Activated CD4-positive, alpha-beta T cell treated with anti-CD3 and anti-CD28 coated beads, Interleukin-2, amount 50 U/mL, for 1 hour (primary cell): ENCODE measurements at regions not wholly inside any gene's neighbourhood (a gene's known extent, or its start where the extent isn't known, plus 50 kb on each side); places are given as distances from the start of the nearest gene placed in this dataset.

Experiments
- DNase-seq: peaks from one replicate; pipeline ENCODE4 v3.0.0-alpha.2; 2020

- no peak for DNase-seq
Observed at GRCh38 chr5:174236070-174236469, 190.6 kb downstream of the NSG2 start.

GRCh38 chr5:174239718-174240117 is 194.2 kb downstream of the NSG2 start:
- DNase-seq, result no peak

DNA sequence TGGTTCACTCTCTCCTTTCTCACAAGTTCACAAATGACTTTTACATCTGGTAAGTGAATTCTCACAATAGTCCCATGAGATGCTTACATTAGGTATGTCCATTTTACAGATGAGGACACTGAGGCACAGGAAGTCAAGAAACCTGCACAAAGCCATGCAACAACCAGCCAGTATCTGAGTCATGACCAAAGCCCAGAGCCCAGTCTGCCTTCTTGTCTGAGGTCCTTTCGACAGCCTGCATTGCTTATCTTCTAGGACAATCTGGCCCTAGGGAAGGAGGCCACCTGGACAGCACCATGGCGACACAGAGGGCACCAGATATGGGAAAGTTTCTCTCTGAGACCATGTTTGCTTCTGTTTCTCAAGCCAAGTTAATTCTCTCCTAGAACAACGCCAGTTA is 197.1 kb downstream of the NSG2 start:
- no peak for DNase-seq

- no peak for DNase-seq
Observed at GRCh38 chr5:174243904-174244303, 198.4 kb downstream of the NSG2 start.

DNA sequence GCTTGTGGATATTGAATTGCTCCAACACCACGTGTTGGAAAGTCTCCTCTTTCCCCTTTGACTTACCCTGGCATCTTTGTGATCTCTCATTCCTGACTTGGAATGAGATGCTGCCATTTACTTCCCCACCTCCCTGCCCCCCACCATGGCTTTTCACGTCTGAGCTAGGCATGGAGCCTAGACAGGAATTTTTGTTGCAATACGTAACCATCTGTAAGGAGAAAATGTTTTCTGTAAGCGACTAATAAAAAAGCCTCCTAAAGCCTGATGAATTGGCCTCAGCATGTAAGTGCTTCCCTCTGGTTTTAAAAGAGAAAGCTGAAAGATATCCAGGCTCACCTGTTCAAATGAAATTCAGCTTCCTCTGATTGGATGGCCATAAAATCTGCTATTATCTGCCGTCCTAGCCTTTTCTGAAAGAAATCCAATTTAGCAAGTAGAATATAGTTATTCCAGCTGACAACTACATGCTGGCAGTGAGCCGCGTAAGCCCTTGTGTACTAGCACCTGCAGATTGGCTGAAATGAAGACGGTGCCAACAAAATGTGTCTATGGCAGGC is 200.1 kb downstream of the NSG2 start:
- no peak for DNase-seq

- DNase-seq, result no peak
Observed at GRCh38 chr5:174246743-174247142, 201.2 kb downstream of the NSG2 start.

- DNase-seq, result no peak
Observed at GRCh38 chr5:174247301-174247700, 201.8 kb downstream of the NSG2 start.

DNA sequence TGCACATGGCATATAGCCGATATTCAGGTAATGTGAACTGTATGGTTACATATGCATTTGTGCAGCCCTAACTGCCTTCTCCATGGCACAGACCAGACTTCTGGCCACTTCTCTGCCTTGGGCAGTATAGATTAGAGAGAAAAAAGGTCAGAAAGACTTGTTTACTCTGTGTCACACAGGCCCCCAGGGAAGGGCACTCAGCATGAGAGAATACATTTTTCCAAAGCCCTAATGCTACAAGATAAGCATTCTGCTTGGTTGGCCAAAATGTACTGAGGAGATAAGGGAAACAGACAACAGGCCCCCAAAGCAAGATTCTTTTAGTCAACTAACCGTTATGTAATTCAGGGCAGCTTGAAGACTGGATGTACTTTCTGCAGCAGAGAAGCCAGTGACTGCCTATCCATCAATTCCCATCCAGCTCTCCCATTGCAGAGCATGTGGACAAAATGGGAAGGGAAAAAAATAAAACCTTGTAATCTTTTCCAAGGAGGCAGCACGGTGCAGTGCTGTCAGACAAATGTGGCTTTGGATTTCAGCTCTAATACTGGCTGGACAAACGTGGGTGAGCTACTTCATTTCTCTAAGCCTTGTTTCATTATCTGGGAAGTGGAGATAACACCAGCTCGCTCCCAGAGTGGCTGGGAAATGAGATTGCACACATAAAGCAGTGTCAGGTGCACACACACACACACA is 205.9 kb downstream of the NSG2 start:
- no peak for DNase-seq

DNA sequence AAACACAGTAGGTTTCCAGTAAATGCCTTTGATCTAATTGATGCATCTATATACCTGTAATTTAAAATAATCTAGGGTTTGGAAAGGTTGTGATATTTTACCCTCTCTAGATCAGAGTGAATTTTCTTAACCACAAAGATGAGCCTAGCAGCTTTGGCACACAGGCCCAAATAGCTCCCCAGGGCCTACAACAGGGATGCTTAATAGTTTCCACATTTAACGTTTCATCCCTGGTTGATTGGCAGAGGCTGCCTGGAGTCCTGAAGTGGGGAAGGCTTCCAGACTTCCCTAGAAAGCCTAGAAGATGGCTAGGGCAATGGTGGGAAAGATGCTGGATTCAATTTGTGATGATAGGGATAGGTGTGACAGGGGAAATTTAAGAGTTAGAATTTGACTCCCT is 206.6 kb downstream of the NSG2 start:
- DNase-seq, result no peak

DNA sequence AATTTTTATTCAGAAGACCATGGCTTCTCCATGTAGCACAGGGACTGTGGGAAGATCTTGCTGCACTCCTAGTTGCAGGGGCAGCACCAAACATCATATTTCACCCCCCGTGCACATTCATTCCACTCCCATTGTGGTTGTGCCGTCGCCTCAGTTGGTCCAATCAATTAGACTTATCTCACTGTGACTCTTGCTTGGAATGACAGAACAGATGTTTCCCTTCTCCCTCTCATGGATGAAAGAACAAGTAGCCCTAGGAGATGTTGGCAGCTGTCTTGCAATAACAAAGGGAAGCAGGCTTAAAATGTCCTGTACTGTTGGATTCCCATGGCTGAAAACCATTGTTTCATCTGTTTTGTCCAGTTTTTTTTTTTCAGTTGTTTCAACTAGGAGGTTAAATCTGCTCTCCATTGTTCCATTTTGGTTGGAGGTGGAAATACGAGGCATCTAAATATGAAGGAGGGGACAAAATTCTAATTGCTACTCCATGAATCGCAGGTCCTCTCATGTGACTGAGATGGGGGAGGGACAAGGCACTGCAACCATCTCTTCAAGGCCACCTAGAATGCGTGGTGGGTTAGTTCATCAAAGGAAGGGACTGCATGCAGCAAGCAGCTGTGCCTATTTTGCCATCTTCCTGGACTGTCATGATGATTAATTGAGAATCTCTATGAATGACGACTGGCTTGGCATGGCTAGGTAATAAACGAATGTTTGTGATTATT is 214.4 kb downstream of the NSG2 start:
- no peak for DNase-seq

DNA sequence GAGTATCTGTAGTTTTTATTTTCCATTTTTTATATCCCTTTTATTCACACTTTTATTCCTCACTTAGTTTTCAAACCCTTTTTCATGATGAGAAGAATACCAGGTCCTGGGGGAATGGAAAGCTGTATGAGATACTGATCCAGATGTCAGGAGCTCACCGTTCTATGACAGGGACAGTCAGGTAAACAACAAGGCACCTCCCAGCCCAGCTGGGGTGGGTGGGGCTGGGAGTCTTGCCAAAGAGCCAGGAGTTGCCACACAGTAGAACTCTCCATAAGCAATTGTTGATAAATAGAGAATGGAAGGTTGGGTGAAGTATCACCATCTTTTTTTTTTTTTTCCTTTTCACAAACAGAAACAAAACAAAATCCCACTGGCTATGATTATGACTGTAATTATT is 225.8 kb downstream of the NSG2 start:
- DNase-seq, result no peak

DNA sequence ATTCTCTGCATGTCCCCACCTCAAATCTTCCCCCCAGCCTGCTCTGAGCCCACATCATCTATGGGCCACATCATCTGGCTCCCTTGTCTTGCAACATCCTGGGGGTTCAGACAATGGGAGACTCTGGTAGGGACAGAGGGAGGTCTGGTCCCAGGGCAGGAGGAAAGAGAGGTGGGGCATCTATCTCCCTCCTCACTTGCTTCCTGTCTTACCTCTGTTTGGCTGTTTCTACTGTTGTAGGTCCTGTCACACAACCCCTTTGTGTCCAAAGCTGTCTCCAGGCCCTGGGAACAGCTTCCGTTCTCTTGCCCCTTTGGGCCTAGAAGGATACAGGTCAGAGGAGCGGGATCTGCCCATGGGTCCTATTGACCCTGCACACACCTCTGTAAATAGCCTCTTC is 227.2 kb downstream of the NSG2 start:
- DNase-seq, result no peak

DNA sequence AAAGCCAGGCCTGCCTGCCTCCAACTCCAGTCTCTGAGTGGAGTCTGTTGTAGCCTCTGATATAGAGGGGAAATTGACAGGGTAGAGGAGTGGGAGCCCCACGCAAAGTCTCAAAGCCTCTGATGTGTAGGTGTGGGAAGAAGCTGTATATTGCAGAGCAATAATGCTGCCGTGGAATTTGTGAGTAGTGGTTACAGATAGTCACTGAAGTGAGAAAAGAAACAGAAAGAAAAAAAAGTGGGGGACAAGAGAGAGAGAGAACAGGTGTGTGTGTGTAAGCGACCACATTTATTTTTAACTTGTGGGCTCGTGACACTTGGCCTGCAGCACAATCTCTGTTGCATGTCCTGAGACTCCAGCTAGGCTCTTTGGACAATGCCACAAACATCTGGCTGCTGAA is 227.8 kb downstream of the NSG2 start:
- no peak for DNase-seq

DNA sequence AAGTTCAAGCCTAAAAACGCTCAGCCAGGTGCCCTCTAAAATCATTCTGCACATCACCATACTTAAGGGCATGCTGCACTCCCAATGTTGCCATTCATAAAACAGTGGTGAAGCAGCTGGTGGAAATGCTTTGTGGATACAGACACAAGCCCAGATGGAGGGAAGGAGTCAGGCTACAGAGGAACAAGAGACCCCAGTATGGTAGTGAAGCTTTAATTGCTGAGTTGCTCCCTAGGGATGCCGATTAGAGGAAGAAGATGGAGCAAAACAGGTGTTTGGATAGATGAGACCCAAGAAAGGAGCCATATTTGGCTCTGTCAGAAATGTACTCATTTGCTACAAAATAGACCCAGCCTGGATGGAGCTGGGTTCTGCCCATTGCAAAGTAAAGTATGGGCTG is 230.5 kb downstream of the NSG2 start:
- no peak for DNase-seq

GRCh38 chr5:174281089-174281760 is 235.7 kb downstream of the NSG2 start:
- no peak for DNase-seq

DNA sequence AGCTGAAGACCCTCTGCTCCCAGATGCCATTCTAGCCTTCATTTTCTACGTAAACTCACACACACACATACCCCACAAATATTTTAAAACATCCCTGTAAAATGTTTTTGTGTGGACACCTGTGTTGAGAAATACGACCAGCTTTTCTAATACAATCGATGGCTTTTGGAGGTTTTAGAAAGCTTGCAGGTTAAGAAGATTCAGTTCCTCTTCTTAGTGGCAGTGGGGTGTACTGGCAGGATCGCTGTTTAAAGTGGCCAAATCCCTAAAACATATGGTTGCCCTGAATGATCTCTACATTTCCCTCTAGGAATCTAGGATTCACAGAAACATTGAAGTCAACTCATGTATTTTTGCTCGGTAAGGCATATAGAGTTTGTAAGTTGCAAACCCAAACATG is 236.3 kb downstream of the NSG2 start:
- DNase-seq, result no peak

GRCh38 chr5:174282391-174282790 is 236.9 kb downstream of the NSG2 start:
- DNase-seq, result no peak

- no peak for DNase-seq
Observed at GRCh38 chr5:174283211-174284005, 237.9 kb downstream of the NSG2 start.

DNA sequence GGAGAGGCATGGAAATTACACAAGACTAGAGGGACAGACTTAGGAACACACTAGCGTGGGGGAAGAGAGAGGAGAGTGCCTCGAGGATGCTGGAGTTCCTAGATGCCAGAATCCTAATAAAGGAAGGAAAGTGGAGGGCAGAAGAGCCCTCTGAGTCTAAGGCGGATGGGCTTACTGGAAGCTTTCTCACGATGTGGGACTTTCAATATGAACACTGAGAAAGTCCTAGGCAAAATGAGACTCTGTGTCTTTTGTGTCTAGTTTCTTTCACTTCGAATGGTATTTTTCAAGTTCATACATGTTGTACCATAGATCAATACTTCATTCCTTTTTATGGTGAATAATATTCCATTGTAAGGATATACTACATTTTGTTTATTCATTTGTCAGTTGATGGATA is 239.4 kb downstream of the NSG2 start:
- DNase-seq, result no peak

GRCh38 chr5:174287761-174288160 is 242.3 kb downstream of the NSG2 start:
- DNase-seq, result no peak

GRCh38 chr5:174288439-174288838 is 242.9 kb downstream of the NSG2 start:
- DNase-seq, result no peak

DNA sequence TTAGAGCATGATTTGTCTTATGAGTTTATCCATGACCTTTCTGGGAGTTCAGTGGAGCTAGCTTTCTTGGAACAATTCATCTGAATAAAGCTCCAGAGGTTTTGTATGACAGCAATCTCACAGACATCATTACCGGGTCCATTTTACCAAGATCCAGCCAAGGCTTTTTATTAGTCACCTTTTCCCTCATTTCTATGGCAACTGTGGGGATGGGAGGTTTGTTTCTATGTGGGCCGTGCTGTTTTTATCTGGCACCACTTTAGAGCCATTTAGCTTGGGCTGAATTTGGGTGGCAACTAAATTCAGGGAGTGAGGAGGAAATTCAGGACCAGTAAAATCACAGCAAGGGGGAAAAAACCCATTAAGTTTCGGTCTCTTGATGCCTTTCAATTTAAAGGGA is 245.7 kb downstream of the NSG2 start:
- DNase-seq, result no peak

DNA sequence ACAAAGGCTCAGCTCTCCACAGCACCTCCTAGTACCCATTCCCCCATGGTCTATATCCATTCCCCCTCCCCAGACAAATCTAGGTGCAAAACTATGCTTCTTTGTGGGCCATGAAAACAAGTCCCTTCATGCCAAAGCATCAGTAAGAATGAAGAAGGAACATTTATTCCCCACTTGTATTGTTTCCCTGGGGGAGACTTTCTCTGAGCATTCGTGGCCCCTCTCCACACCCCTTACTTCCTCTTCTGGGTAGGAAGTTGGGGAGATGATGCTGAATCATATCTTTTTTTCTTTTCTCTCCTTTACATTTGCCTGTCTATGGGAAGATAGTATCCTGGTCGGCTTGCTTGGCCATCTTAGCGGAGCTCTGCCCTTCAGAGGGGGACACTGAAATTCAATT is 246.8 kb downstream of the NSG2 start:
- DNase-seq, result no peak
